ENCODE measurements at regions not wholly inside any gene's neighbourhood (a gene's known extent, or its start where the extent isn't known, plus 50 kb on each side); places are given as distances from the start of the nearest gene placed in this dataset.

GRCh38 chr9:113677569-113677968 is 198.5 kb upstream of the ZNF618 start:
- TF ChIP-seq POLR2A (IDR thresholded peaks at IDR 0.05), result no peak
- no peak for TF ChIP-seq CTCF (IDR thresholded peaks at IDR 0.05)
